ENCODE measurements at regions not wholly inside any gene's neighbourhood (a gene's known extent, or its start where the extent isn't known, plus 50 kb on each side); places are given as distances from the start of the nearest gene placed in this dataset.

DNA sequence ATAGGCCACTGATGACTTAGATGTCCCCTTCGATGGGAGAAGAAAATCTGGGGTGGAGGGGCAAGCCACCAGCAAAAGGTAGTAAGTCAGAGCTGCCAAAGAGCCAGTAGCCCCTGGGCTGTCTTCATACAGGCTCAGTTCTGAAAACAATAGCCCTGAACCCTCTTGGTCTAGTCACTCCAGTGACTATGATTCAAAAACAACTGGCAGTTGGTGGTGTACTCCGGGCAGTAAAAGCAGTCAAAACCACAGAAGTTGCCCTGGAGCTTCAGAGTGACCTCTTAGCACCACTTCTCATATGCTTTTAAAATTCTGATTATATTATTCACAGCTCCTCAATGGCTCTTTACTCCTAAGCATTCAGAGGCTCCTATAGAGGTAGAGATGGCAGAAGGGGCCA is 164.3 kb upstream of the MAMLD1 start:
- TF ChIP-seq, protein P1, sequence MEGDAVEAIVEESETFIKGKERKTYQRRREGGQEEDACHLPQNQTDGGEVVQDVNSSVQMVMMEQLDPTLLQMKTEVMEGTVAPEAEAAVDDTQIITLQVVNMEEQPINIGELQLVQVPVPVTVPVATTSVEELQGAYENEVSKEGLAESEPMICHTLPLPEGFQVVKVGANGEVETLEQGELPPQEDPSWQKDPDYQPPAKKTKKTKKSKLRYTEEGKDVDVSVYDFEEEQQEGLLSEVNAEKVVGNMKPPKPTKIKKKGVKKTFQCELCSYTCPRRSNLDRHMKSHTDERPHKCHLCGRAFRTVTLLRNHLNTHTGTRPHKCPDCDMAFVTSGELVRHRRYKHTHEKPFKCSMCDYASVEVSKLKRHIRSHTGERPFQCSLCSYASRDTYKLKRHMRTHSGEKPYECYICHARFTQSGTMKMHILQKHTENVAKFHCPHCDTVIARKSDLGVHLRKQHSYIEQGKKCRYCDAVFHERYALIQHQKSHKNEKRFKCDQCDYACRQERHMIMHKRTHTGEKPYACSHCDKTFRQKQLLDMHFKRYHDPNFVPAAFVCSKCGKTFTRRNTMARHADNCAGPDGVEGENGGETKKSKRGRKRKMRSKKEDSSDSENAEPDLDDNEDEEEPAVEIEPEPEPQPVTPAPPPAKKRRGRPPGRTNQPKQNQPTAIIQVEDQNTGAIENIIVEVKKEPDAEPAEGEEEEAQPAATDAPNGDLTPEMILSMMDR (IDR thresholded peaks at IDR 0.05): no peak
- no peak for TF ChIP-seq POLR2A (IDR thresholded peaks at IDR 0.05)
